Muscle of arm (tissue), 1 donor: ENCODE measurements at regions not wholly inside any gene's neighbourhood (a gene's known extent, or its start where the extent isn't known, plus 50 kb on each side); places are given as distances from the start of the nearest gene placed in this dataset.
A peak's percentile ranks its signal among the peaks of the same experiment; 100 is the strongest.

ENCODE experiments used
- DNase-seq: peaks from one replicate; pipeline ENCODE4 v3.0.0-alpha.2; 2013

GRCh38 chr6:128827675-128828464, 55.1 kb upstream of the LAMA2 start:
- DNase-seq, result no peak

DNA sequence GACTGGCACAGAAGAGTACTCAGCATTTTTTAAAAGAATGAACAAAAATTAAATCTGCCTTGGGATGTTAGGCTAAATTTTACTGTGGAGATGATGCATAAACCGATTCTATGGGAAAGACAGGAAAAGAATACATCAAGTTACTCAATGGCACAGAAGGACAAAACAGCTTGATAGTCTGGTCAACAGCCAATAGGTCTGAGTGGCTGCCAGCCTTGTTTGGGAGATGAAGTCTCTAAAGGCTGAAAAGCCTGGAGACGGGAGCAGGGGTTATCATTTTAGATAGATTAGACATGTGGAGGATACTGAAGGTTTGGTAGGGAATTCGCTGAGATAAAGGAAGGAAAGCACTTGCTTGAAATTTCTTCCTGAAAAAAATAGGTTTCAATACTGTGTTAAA, 56.3 kb upstream of the LAMA2 start:
- no peak for DNase-seq

DNA sequence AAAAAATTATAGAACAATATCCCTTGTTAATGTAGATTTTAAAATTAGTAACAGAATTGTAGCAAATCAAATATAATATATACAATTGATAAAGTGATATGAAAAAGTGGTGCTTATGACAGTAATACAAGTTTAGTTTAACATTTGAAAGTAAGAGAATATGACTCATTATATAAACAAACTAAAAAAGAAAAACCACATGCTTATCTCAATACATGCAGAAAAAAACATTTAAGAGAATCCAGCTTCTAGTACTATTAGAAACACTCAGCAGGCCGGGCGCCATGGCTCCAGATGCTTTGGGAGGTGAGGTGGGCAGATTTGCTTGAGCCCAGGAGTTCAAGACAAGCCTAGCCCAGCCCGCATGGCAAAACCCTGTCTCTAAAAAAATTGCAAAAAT, 60.7 kb upstream of the LAMA2 start:
- DNase-seq, result no peak

GRCh38 chr6:128821116-128821515, 61.8 kb upstream of the LAMA2 start:
- no peak for DNase-seq

GRCh38 chr6:128808856-128809255, 74.1 kb upstream of the LAMA2 start:
- DNase-seq, result no peak

GRCh38 chr6:128807577-128807976, 75.4 kb upstream of the LAMA2 start:
- peak; percentile 24 for DNase-seq

DNA sequence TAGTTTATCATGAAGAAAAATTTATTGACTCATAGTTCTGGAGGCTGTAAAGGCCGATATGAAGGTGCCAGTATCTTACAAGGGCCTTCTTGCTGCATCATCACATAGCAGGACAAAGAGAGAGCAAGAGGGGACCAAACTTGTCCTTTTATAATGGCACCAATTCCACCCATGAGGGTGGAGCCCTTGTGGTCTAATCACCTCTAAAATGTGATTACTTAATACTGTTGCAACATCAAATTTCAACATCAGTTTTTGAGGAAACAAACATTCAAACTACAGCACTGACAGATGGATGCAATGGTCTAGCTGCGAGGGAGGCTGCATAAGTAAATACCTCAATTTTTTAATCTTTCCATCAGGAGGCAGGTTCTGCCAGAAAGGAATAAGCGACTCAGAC, 76.7 kb upstream of the LAMA2 start:
- peak; percentile 5 for DNase-seq

DNA sequence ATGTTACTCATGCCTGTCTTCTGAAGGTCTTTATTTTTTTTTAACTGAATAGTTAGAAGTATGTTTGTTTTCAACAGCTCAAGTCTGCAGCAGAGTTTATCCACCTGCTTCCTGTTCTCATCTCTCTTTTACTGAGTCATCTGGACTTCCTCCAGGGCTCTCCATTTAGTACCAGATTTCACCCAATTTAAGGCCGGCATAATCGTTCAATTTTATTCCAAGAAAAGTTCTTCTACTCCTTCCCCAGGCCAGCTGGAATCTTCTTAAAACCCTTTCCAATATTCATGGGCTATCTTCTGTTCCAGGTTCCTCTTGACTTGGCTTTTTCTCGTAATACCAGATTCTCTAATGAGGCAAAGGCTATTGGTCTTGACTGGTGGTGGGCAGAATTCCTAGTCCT, 79.0 kb upstream of the LAMA2 start:
- DNase-seq, result no peak

DNA sequence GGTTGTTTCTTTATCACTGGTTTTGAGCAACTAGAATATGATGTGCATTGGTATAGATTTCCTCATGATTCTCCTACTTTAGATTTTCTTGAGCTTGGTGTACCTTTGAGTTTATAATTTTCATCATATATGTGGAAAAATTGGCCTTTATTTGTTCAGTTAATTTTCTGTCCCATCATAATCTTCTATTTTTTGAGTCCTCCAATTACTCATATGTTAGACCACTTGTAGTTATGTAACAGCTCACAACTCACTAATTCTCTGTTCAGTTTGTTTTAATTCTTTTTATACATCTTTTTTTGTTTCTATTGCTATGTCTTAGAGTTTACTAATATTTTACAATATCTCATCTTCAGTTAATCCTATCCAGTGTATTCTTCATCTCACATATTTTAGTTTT, 81.3 kb upstream of the LAMA2 start:
- no peak for DNase-seq

- DNase-seq, result no peak
These were observed 98.7 kb upstream of the LAMA2 start for GRCh38 chr6:128784266-128784665.

GRCh38 chr6:128768187-128768586, 114.8 kb upstream of the LAMA2 start:
- DNase-seq, result no peak

DNA sequence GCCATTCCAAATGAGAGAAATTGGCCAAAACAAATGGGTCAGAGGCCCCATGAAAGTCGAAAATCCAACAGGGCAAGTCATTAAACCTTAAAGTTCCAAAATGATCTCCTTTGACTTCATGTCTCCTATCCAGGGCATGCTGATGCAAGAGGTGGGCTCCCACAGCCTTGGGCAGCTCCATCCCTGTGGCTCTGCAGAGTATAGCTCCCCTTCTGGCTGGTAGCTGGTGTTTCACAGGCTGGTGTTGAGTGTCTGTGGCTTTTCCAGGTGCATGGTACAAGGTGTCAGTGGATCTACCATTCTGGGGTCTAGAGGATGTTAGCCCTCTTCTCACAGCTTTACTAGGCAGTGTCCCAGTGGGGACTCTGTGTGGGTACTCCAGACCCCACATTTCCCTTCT, 115.2 kb upstream of the LAMA2 start:
- no peak for DNase-seq

DNA sequence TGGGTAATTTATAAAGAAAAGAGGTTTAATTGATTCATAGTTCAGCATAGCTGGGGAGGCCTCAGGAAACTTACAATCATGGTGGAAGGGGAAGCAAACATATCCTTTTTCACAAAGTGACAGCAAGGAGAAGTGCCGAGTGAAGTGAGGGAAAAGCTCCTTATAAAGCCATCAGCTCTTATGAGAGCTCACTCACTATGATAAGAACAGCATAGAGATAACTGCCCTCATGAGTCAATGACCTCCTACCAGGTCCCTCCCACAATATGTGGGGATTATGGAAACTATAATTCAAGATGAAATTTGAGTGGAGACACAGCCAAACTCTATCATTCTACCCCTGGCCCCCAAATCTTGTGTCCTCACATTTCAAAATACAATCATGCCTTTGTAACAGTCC, 115.8 kb upstream of the LAMA2 start:
- no peak for DNase-seq

GRCh38 chr6:128763599-128764300, 119.2 kb upstream of the LAMA2 start:
- DNase-seq, result no peak

DNA sequence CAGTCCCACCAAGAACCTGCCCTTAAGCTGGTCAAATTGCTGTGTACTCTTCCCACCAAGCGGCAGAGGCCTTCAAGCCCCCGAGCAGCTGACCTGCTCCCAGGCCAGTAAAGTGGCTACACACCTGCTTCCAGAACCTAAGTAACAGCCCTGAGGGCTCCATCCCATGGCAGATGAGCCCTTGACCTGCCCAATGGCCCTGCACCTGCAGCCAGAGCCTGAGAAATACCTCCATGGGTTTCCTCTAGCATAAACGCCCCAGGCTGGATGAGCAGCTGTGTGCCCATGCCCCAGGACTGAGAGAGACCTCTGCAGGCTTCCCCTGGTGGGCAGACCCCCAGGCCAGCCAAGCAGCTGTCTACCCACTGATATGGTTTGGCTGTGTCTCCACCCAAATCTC, 123.0 kb upstream of the LAMA2 start:
- DNase-seq, result no peak

GRCh38 chr6:128759447-128759846, 123.5 kb upstream of the LAMA2 start:
- DNase-seq, result no peak

GRCh38 chr6:128757961-128758360, 125.0 kb upstream of the LAMA2 start:
- DNase-seq, result no peak

GRCh38 chr6:128754658-128755256, 128.2 kb upstream of the LAMA2 start:
- no peak for DNase-seq

GRCh38 chr6:128743974-128744765, 138.8 kb upstream of the LAMA2 start:
- no peak for DNase-seq

- DNase-seq, result no peak
These were observed 140.0 kb upstream of the LAMA2 start for GRCh38 chr6:128742900-128743299.

- no peak for DNase-seq
These were observed 142.0 kb upstream of the LAMA2 start for GRCh38 chr6:128740951-128741350.

- no peak for DNase-seq
These were observed 143.8 kb upstream of the LAMA2 start for GRCh38 chr6:128739112-128739511.
